Liver (tissue), 8 donors: ENCODE measurements at regions not wholly inside any gene's neighbourhood (a gene's known extent, or its start where the extent isn't known, plus 50 kb on each side); places are given as distances from the start of the nearest gene placed in this dataset.

Experiments used
- DNase-seq: peaks from one replicate; pipeline ENCODE4 v3.0.0-alpha.2; 2017; ENCODE audit warnings: low spot score
- H3K27ac ChIP-seq, 2 donors: one replicate each; pipeline ENCODE4 v1.7.0; 2013; ENCODE audit warnings: inconsistent platforms in 2 of 2, low read length in 2 of 2, control low read depth in 1 of 2, low read depth in 1 of 2, mild to moderate bottlenecking in 1 of 2
- H3K27me3 ChIP-seq, 4 donors: one replicate each; pipeline versions ENCODE4 v1.6.1 to v1.7.0; 2013; ENCODE audit warnings: low read length in 3 of 4, inconsistent platforms in 1 of 4, mild to moderate bottlenecking in 1 of 4, moderate library complexity in 1 of 4; ENCODE audit not compliant: control insufficient read depth in 4 of 4, insufficient read depth in 4 of 4
- H3K36me3 ChIP-seq, 4 donors: one replicate each; pipeline versions ENCODE4 v1.6.1 to v1.7.0; 2013; ENCODE audit warnings: low read length in 3 of 4, mild to moderate bottlenecking in 3 of 4, low read depth in 1 of 4, moderate library complexity in 1 of 4; ENCODE audit not compliant: control insufficient read depth in 4 of 4, insufficient read depth in 3 of 4
- H3K4me1 ChIP-seq, 4 donors: one replicate each; pipeline versions ENCODE4 v1.6.1 to v1.7.0; 2013; ENCODE audit warnings: low read length in 3 of 4, mild to moderate bottlenecking in 3 of 4, moderate library complexity in 1 of 4; ENCODE audit not compliant: control insufficient read depth in 4 of 4, insufficient read depth in 4 of 4
- H3K4me3 ChIP-seq, 3 donors: one replicate each; pipeline versions ENCODE4 v1.6.1 to v1.7.0; 2013; ENCODE audit warnings: low read length in 3 of 3, control low read depth in 1 of 3, low read depth in 1 of 3, mild to moderate bottlenecking in 1 of 3
- H3K9ac ChIP-seq, 2 donors: one replicate each; pipeline ENCODE4 v1.7.0; 2013; ENCODE audit warnings: low read length in 2 of 2, mild to moderate bottlenecking in 2 of 2, moderate library complexity in 2 of 2, control low read depth in 1 of 2, low read depth in 1 of 2
- H3K9me3 ChIP-seq, 4 donors: one replicate each; pipeline versions ENCODE4 v1.6.1 to v1.7.0; 2013; ENCODE audit warnings: low read length in 3 of 4; ENCODE audit not compliant: control insufficient read depth in 4 of 4
- EGR1 ChIP-seq, 2 donors: IDR thresholded peaks; 2 replicates each; pipeline ENCODE4 v1.6.1; 2016 to 2018; ENCODE audit warnings: antibody characterized with exemption in 2 of 2, low read depth in 2 of 2
- FOXA1 ChIP-seq: IDR thresholded peaks from 2 replicates; pipeline ENCODE4 v1.6.1; 2016; ENCODE audit warnings: antibody characterized with exemption
- FOXA2 ChIP-seq: IDR thresholded peaks from 2 replicates; pipeline ENCODE4 v1.6.1; 2016; ENCODE audit warnings: antibody characterized with exemption
- GABPA ChIP-seq, 2 donors: IDR thresholded peaks in 1 of 2; conservative IDR thresholded peaks in 1 of 2; 2 replicates each; pipeline ENCODE4 v1.6.1; 2016; ENCODE audit warnings: antibody characterized with exemption in 2 of 2, mild to moderate bottlenecking in 1 of 2, moderate library complexity in 1 of 2
- HNF4A ChIP-seq, 2 donors: conservative IDR thresholded peaks; 2 replicates each; pipeline ENCODE4 v1.6.1; 2016; ENCODE audit warnings: antibody characterized with exemption in 2 of 2, mild to moderate bottlenecking in 2 of 2
- HNF4G ChIP-seq: IDR thresholded peaks from 2 replicates; pipeline ENCODE4 v1.6.1; 2016; ENCODE audit warnings: antibody characterized with exemption
- JUND ChIP-seq, 2 donors: IDR thresholded peaks; 2 replicates each; pipeline ENCODE4 v1.6.1; 2016; ENCODE audit warnings: antibody characterized with exemption in 2 of 2
- NR2F2 ChIP-seq: IDR thresholded peaks from 2 replicates; pipeline ENCODE4 v1.6.1; 2016; ENCODE audit warnings: antibody characterized with exemption
- RAD21 ChIP-seq, 2 donors: IDR thresholded peaks; 2 replicates each; pipeline ENCODE4 v1.6.1; 2016; ENCODE audit warnings: antibody characterized with exemption in 2 of 2, mild to moderate bottlenecking in 2 of 2
- RXRA ChIP-seq, 2 donors: IDR thresholded peaks; 2 replicates each; pipeline ENCODE4 v1.6.1; 2017 to 2018; ENCODE audit warnings: antibody characterized with exemption in 2 of 2, mild to moderate bottlenecking in 1 of 2
- SP1 ChIP-seq: IDR thresholded peaks from 2 replicates; pipeline ENCODE4 v1.6.1; 2018; ENCODE audit warnings: antibody characterized with exemption, mild to moderate bottlenecking
- TAF1 ChIP-seq: conservative IDR thresholded peaks from 2 replicates; pipeline ENCODE4 v1.6.1; 2016; ENCODE audit warnings: antibody characterized with exemption, mild to moderate bottlenecking
- YY1 ChIP-seq: IDR thresholded peaks from 2 replicates; pipeline ENCODE4 v1.6.1; 2016; ENCODE audit warnings: antibody characterized with exemption, mild to moderate bottlenecking
- WGBS: extraction: QIAGEN DNeasy Blood & Tissue Kit; methylation state at CpG from one replicate; pipeline ENCODE4 v1.1.7; 2013; 5-methylcytosine and 5-hydroxymethylcytosine counted together
- TF ChIP-seq, protein P1 (sequence below): IDR thresholded peaks from 2 replicates; pipeline ENCODE4 v1.6.1; 2016; ENCODE audit warnings: antibody characterized with exemption
- TF ChIP-seq, protein P2 (sequence below): fragments of 150-350 bp; IDR thresholded peaks from 2 replicates; pipeline ENCODE4 v1.5.1; 2017; ENCODE audit warnings: improper control_type of control experiment, low read depth, low read length; ENCODE audit not compliant: missing input control
- TF ChIP-seq, protein P3 (sequence below): IDR thresholded peaks from 2 replicates; pipeline ENCODE4 v1.6.1; 2016; ENCODE audit warnings: antibody characterized with exemption
- TF ChIP-seq, protein P4 (sequence below): IDR thresholded peaks from 2 replicates; pipeline ENCODE4 v1.6.1; 2016; ENCODE audit warnings: antibody characterized with exemption, mild to moderate bottlenecking
- TF ChIP-seq, protein P5 (sequence below): IDR thresholded peaks from 2 replicates; pipeline ENCODE4 v1.6.1; 2016; ENCODE audit warnings: antibody characterized with exemption
- donor health status: healthy.
- donor health status: healthy.
- donor health status: healthy.
- donor health status: healthy.
- donor health status: healthy.

DNA sequence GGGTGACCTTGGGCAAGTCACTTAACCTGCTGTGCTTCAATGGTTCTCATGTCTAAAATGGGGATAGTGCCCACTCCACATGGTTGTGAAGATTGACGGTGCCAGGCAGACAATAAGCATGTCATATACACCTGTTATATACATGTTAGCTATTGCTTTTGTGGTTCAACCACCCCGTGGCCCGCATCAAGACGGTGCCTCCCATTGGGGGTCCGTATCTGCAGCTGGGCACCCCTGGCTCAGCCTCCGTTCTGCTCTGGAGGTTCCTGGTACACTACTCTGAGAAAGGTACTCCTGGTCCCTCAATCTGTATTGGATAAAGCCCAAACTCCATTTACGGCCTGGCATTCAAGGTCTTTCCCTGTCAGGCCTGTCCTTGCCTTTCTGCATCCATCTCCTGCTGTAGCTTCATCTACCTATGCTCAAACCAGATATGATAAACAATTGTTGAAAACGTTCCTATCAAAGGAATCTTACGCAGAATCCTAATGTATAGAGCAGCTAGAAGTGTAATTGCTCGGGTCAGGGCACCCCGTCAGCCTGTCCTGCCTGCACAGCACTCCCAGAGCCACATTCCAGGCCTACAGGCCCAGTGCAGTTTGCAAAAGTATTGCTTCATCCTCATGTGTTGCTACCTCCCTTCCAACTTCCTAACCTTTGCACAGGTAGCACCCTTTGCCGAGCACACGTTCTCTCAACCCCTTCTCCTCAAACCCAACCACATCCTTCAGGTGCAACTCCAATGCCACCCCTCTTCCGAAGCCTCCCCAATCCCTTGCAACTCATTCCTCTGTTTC lies 194.9 kb downstream of the BCR start:
- no peak overlapping the region for H3K4me3 ChIP-seq
- H3K9me3 ChIP-seq: no peaks in the 10 kb centered on the region
- no peak for DNase-seq
- no peak overlapping the region for H3K9ac ChIP-seq
- H3K4me1 ChIP-seq: no peaks in the 10 kb centered on the region
- H3K36me3 ChIP-seq: no peaks in the 10 kb centered on the region
- no peak overlapping the region for H3K27ac ChIP-seq
- TF ChIP-seq FOXA2 (no peak), YY1 (no peak), HNF4A (conservative IDR thresholded peaks at IDR 0.05) (no peak), EGR1 (IDR thresholded peaks at IDR 0.05; ENCODE audit: low read depth in 2 of 2) (no peak), GABPA (IDR thresholded peaks at IDR 0.05 in 1 of 2, conservative IDR thresholded peaks at IDR 0.05 in 1 of 2) (no peak), HNF4G (no peak), RAD21 (IDR thresholded peaks at IDR 0.05) (no peak)
- TF ChIP-seq, protein P1, sequence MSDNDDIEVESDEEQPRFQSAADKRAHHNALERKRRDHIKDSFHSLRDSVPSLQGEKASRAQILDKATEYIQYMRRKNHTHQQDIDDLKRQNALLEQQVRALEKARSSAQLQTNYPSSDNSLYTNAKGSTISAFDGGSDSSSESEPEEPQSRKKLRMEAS: no peak
- H3K27me3 ChIP-seq: no peaks in the 10 kb centered on the region
- WGBS: 57% methylated on average over 14 of the region's 14 CpGs

DNA sequence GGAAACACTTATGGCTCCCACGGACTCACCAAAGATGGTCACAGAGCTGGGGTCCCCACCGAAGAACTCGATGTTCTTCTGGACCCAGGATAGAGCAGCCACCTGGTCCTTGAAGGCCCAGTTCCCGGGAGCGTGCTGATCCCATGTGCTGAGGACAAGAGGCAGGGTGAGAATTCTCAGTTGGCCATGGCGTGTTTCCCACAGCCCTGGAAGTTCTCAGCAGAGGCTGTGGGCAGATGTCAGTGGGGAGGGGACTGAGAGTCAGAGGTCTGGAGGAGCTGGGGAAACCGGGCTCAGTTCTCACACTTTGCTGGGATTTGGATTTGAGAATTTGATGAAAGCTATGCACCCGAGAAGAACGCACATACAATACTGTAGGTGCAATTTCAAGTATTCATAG lies 193.3 kb downstream of the BCR start:
- Histone ChIP-seq H3K9me3 (no peaks in the 10 kb centered on the region), H3K36me3 (no peaks in the 10 kb centered on the region), H3K4me3 (no peak overlapping the region), H3K9ac (no peak overlapping the region), H3K27ac (no peak overlapping the region), H3K27me3 (no peaks in the 10 kb centered on the region), H3K4me1 (no peaks in the 10 kb centered on the region)
- 91% methylated on average over 9 of the region's 9 CpGs for WGBS
- TF ChIP-seq, protein P1: no peak
- no peak for TF ChIP-seq GABPA (IDR thresholded peaks at IDR 0.05 in 1 of 2, conservative IDR thresholded peaks at IDR 0.05 in 1 of 2)
- no peak for TF ChIP-seq RXRA (IDR thresholded peaks at IDR 0.05)
- TF ChIP-seq TAF1: no peak
- TF ChIP-seq, protein P2, sequence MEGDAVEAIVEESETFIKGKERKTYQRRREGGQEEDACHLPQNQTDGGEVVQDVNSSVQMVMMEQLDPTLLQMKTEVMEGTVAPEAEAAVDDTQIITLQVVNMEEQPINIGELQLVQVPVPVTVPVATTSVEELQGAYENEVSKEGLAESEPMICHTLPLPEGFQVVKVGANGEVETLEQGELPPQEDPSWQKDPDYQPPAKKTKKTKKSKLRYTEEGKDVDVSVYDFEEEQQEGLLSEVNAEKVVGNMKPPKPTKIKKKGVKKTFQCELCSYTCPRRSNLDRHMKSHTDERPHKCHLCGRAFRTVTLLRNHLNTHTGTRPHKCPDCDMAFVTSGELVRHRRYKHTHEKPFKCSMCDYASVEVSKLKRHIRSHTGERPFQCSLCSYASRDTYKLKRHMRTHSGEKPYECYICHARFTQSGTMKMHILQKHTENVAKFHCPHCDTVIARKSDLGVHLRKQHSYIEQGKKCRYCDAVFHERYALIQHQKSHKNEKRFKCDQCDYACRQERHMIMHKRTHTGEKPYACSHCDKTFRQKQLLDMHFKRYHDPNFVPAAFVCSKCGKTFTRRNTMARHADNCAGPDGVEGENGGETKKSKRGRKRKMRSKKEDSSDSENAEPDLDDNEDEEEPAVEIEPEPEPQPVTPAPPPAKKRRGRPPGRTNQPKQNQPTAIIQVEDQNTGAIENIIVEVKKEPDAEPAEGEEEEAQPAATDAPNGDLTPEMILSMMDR: no peak
- TF ChIP-seq FOXA1: no peak
- TF ChIP-seq YY1: no peak
- TF ChIP-seq HNF4G: no peak
- no peak for TF ChIP-seq FOXA2
- TF ChIP-seq, protein P3, sequence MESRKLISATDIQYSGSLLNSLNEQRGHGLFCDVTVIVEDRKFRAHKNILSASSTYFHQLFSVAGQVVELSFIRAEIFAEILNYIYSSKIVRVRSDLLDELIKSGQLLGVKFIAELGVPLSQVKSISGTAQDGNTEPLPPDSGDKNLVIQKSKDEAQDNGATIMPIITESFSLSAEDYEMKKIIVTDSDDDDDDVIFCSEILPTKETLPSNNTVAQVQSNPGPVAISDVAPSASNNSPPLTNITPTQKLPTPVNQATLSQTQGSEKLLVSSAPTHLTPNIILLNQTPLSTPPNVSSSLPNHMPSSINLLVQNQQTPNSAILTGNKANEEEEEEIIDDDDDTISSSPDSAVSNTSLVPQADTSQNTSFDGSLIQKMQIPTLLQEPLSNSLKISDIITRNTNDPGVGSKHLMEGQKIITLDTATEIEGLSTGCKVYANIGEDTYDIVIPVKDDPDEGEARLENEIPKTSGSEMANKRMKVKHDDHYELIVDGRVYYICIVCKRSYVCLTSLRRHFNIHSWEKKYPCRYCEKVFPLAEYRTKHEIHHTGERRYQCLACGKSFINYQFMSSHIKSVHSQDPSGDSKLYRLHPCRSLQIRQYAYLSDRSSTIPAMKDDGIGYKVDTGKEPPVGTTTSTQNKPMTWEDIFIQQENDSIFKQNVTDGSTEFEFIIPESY: no peak
- TF ChIP-seq, protein P4, sequence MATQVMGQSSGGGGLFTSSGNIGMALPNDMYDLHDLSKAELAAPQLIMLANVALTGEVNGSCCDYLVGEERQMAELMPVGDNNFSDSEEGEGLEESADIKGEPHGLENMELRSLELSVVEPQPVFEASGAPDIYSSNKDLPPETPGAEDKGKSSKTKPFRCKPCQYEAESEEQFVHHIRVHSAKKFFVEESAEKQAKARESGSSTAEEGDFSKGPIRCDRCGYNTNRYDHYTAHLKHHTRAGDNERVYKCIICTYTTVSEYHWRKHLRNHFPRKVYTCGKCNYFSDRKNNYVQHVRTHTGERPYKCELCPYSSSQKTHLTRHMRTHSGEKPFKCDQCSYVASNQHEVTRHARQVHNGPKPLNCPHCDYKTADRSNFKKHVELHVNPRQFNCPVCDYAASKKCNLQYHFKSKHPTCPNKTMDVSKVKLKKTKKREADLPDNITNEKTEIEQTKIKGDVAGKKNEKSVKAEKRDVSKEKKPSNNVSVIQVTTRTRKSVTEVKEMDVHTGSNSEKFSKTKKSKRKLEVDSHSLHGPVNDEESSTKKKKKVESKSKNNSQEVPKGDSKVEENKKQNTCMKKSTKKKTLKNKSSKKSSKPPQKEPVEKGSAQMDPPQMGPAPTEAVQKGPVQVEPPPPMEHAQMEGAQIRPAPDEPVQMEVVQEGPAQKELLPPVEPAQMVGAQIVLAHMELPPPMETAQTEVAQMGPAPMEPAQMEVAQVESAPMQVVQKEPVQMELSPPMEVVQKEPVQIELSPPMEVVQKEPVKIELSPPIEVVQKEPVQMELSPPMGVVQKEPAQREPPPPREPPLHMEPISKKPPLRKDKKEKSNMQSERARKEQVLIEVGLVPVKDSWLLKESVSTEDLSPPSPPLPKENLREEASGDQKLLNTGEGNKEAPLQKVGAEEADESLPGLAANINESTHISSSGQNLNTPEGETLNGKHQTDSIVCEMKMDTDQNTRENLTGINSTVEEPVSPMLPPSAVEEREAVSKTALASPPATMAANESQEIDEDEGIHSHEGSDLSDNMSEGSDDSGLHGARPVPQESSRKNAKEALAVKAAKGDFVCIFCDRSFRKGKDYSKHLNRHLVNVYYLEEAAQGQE: no peak
- TF ChIP-seq NR2F2: no peak
- TF ChIP-seq RAD21 (IDR thresholded peaks at IDR 0.05): no peak
- TF ChIP-seq SP1: no peak
- TF ChIP-seq HNF4A (conservative IDR thresholded peaks at IDR 0.05): no peak
- TF ChIP-seq EGR1 (IDR thresholded peaks at IDR 0.05; ENCODE audit: low read depth in 2 of 2): no peak
- no peak for TF ChIP-seq JUND (IDR thresholded peaks at IDR 0.05)
- TF ChIP-seq, protein P5, sequence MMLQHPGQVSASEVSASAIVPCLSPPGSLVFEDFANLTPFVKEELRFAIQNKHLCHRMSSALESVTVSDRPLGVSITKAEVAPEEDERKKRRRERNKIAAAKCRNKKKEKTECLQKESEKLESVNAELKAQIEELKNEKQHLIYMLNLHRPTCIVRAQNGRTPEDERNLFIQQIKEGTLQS: no peak
- no peak for DNase-seq
